Esophagus muscularis mucosa (tissue), 4 donors: ENCODE measurements at regions not wholly inside any gene's neighbourhood (a gene's known extent, or its start where the extent isn't known, plus 50 kb on each side); places are given as distances from the start of the nearest gene placed in this dataset.

Experiments used
- DNase-seq: peaks from one replicate; pipeline ENCODE4 v3.0.0-alpha.2; 2017; ENCODE audit errors: extremely low spot score
- H3K27ac ChIP-seq, 4 donors: fragments of 200-600 bp; sonication (generic); replicated peaks in 1 of 4; 1 replicate in 3 of 4; 2 replicates in 1 of 4; pipeline ENCODE4 v1.5.1; 2016 to 2019; ENCODE audit warnings: mild to moderate bottlenecking in 1 of 4
- H3K27me3 ChIP-seq, 4 donors: fragments of 200-600 bp; sonication (generic); one replicate each; pipeline versions ENCODE4 v1.5.1 to v1.6.0; 2016 to 2019
- H3K36me3 ChIP-seq, 4 donors: fragments of 200-600 bp; sonication (generic); one replicate each; pipeline ENCODE4 v1.5.1; 2016 to 2019
- H3K4me1 ChIP-seq, 4 donors: fragments of 200-600 bp; sonication (generic); one replicate each; pipeline ENCODE4 v1.5.1; 2016 to 2019
- H3K4me3 ChIP-seq, 4 donors: fragments of 200-600 bp; sonication (generic); 1 replicate in 2 of 4; 2 replicates in 2 of 4; pipeline ENCODE4 v1.5.1; 2016 to 2019; ENCODE audit warnings: mild to moderate bottlenecking in 4 of 4, moderate library complexity in 1 of 4
- H3K9me3 ChIP-seq, 4 donors: fragments of 200-600 bp; sonication (generic); 1 replicate in 3 of 4; 2 replicates in 1 of 4; pipeline ENCODE4 v1.5.1; 2016 to 2019
- EP300 ChIP-seq: sonication (generic); formaldehyde crosslinking; IDR thresholded peaks from one replicate; pipeline ENCODE4 v1.6.1; 2017; ENCODE audit warnings: antibody characterized with exemption
- POLR2A ChIP-seq: fragments of 450-650 bp; IDR thresholded peaks from one replicate; pipeline ENCODE4 v1.6.1; 2017; ENCODE audit warnings: antibody characterized with exemption, moderate library complexity, mild to moderate bottlenecking, low read depth
- POLR2AphosphoS5 ChIP-seq, 2 donors: sonication (generic); formaldehyde crosslinking; IDR thresholded peaks; one replicate each; pipeline ENCODE4 v1.6.1; 2017; ENCODE audit warnings: antibody characterized with exemption in 2 of 2
- WGBS: methylation state at CpG from one replicate; pipeline ENCODE4 v1.1.5; 2018; 5-methylcytosine and 5-hydroxymethylcytosine counted together
- intact Hi-C: fragments of 100-400 bp; cut with DNase I; formaldehyde crosslinking; loops from one replicate; pipeline ENCODE4 v1.15.1; 2023
- TF ChIP-seq, protein P1 (sequence below), 3 experiments: fragments of 200-600 bp in 2 of 3; fragments of 450-650 bp in 1 of 3; sonication (generic) in 2 of 3; IDR thresholded peaks; one replicate each; pipeline ENCODE4 v1.5.1; 2017 to 2019; ENCODE audit warnings: antibody characterized with exemption in 3 of 3, mild to moderate bottlenecking in 2 of 3, moderate library complexity in 1 of 3

DNA sequence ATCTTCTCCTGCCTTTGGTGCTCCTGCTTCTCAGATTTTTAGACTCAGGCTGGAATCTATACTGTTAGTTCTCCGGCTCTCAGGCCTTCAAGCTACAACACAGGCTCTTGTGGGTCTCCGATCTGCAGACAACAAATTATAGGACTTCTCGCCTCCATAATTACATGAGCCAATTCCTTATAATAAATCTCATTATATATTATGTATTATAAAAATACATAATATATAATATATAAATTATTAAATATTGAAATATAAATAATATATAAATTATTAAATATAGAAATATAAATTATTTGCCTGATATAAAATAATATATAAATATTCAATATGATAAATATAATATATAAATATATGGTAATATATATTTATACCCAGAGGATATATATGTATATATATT lies 1214.0 kb downstream of the ROBO2 start:
- TF ChIP-seq, protein P1, sequence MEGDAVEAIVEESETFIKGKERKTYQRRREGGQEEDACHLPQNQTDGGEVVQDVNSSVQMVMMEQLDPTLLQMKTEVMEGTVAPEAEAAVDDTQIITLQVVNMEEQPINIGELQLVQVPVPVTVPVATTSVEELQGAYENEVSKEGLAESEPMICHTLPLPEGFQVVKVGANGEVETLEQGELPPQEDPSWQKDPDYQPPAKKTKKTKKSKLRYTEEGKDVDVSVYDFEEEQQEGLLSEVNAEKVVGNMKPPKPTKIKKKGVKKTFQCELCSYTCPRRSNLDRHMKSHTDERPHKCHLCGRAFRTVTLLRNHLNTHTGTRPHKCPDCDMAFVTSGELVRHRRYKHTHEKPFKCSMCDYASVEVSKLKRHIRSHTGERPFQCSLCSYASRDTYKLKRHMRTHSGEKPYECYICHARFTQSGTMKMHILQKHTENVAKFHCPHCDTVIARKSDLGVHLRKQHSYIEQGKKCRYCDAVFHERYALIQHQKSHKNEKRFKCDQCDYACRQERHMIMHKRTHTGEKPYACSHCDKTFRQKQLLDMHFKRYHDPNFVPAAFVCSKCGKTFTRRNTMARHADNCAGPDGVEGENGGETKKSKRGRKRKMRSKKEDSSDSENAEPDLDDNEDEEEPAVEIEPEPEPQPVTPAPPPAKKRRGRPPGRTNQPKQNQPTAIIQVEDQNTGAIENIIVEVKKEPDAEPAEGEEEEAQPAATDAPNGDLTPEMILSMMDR (IDR thresholded peaks at IDR 0.05) = no peak
- TF ChIP-seq POLR2A (no peak), EP300 (no peak), POLR2AphosphoS5 (IDR thresholded peaks at IDR 0.05) (no peak)
- Histone ChIP-seq H3K36me3 (no peaks in the 10 kb centered on the region), H3K9me3 (no peaks in the 10 kb centered on the region), H3K27ac (no peak overlapping the region), H3K4me1 (no peaks in the 10 kb centered on the region), H3K27me3 (no peaks in the 10 kb centered on the region), H3K4me3 (no peak overlapping the region)
- no peak for DNase-seq
- WGBS = 96% methylated on average over 3 of the region's 3 CpGs
- intact Hi-C loops = no loop called here

GRCh38 chr3:78255403-78255802 lies 1215.5 kb downstream of the ROBO2 start:
- H3K27ac ChIP-seq = no peak overlapping the region
- no peaks in the 10 kb centered on the region for H3K4me1 ChIP-seq
- H3K9me3 ChIP-seq = no peaks in the 10 kb centered on the region
- H3K27me3 ChIP-seq = no peaks in the 10 kb centered on the region
- TF ChIP-seq POLR2A (no peak), EP300 (no peak), POLR2AphosphoS5 (IDR thresholded peaks at IDR 0.05) (no peak)
- TF ChIP-seq, protein P1 (IDR thresholded peaks at IDR 0.05) = no peak
- no peak overlapping the region for H3K4me3 ChIP-seq
- no peak for DNase-seq
- H3K36me3 ChIP-seq = no peaks in the 10 kb centered on the region
- 54% methylated on average over 1 of the region's 1 CpG for WGBS
- intact Hi-C loops = no loop called here

- no peaks in the 10 kb centered on the region for H3K27me3 ChIP-seq
- no peak overlapping the region for H3K27ac ChIP-seq
- no peak for DNase-seq
- H3K36me3 ChIP-seq = no peaks in the 10 kb centered on the region
- 68% methylated on average over 1 of the region's 1 CpG for WGBS
- no peak for TF ChIP-seq POLR2AphosphoS5 (IDR thresholded peaks at IDR 0.05)
- TF ChIP-seq, protein P1 (IDR thresholded peaks at IDR 0.05) = no peak
- no peak for TF ChIP-seq EP300
- no peak for TF ChIP-seq POLR2A
- H3K4me3 ChIP-seq = no peak overlapping the region
- intact Hi-C loops = no loop called here
- no peaks in the 10 kb centered on the region for H3K4me1 ChIP-seq
- no peaks in the 10 kb centered on the region for H3K9me3 ChIP-seq
These were observed 1216.2 kb downstream of the ROBO2 start for GRCh38 chr3:78256123-78256522.

GRCh38 chr3:78257951-78258530 lies 1218.1 kb downstream of the ROBO2 start:
- no peaks in the 10 kb centered on the region for H3K27me3 ChIP-seq
- H3K4me3 ChIP-seq = no peak overlapping the region
- 88% methylated on average over 3 of the region's 3 CpGs for WGBS
- intact Hi-C loops = no loop called here
- no peaks in the 10 kb centered on the region for H3K9me3 ChIP-seq
- DNase-seq = no peak
- H3K4me1 ChIP-seq = no peaks in the 10 kb centered on the region
- TF ChIP-seq POLR2AphosphoS5 (IDR thresholded peaks at IDR 0.05) = no peak
- TF ChIP-seq EP300 = no peak
- TF ChIP-seq, protein P1 (IDR thresholded peaks at IDR 0.05) = no peak
- no peak overlapping the region for H3K27ac ChIP-seq
- H3K36me3 ChIP-seq = no peaks in the 10 kb centered on the region

- no peak overlapping the region for H3K4me3 ChIP-seq
- no peaks in the 10 kb centered on the region for H3K4me1 ChIP-seq
- H3K27me3 ChIP-seq = no peaks in the 10 kb centered on the region
- intact Hi-C loops = no loop called here
- TF ChIP-seq EP300 (no peak), POLR2A (no peak)
- no peaks in the 10 kb centered on the region for H3K9me3 ChIP-seq
- H3K27ac ChIP-seq = peak overlapping the region in 1 of 4 donors; percentile 16
- H3K36me3 ChIP-seq = no peaks in the 10 kb centered on the region
- DNase-seq = no peak
These were observed 1218.9 kb downstream of the ROBO2 start for GRCh38 chr3:78258798-78259197.
